Heart right ventricle (tissue), 16 donors: ENCODE measurements at regions not wholly inside any gene's neighbourhood (a gene's known extent, or its start where the extent isn't known, plus 50 kb on each side); places are given as distances from the start of the nearest gene placed in this dataset.

Experiments used
- ATAC-seq, 8 donors: fragments of 200-7000 bp; cut with Tn5 transposase; one replicate each; pipeline ENCODE4 v1.9.1; 2020; ENCODE audit warnings: mild to moderate bottlenecking in 8 of 8, moderate library complexity in 8 of 8, moderate number of reproducible peaks in 1 of 8
- DNase-seq, 2 donors: peaks; one replicate each; pipeline ENCODE4 v3.0.0-alpha.2; 2020
- H3K27ac ChIP-seq, 10 donors: fragments of 200-600 bp; sonication (generic) in 2 of 10; one replicate each; pipeline versions ENCODE4 v1.5.0 to v1.8.0; 2020 to 2022; ENCODE audit warnings: mild to moderate bottlenecking in 3 of 10
- H3K27me3 ChIP-seq, 7 donors: fragments of 200-600 bp; one replicate each; pipeline ENCODE4 v1.8.0; 2021 to 2022; ENCODE audit warnings: mild to moderate bottlenecking in 2 of 7
- H3K36me3 ChIP-seq, 9 donors: fragments of 200-600 bp; sonication (generic) in 1 of 9; one replicate each; pipeline versions ENCODE4 v1.5.0 to v1.8.0; 2020 to 2022; ENCODE audit warnings: mild to moderate bottlenecking in 2 of 9
- H3K4me1 ChIP-seq, 9 donors: fragments of 200-600 bp; sonication (generic) in 1 of 9; one replicate each; pipeline versions ENCODE4 v1.5.0 to v1.8.0; 2020 to 2022; ENCODE audit warnings: mild to moderate bottlenecking in 4 of 9
- H3K4me3 ChIP-seq, 10 donors: fragments of 200-600 bp; sonication (generic) in 2 of 10; one replicate each; pipeline versions ENCODE4 v1.5.0 to v1.8.0; 2020 to 2022; ENCODE audit warnings: mild to moderate bottlenecking in 7 of 10, moderate library complexity in 2 of 10
- H3K9me3 ChIP-seq, 11 donors: fragments of 200-600 bp in 10 of 11; sonication (generic) in 2 of 11; one replicate each; pipeline versions ENCODE4 v1.5.0 to v1.8.0; 2013 to 2022; ENCODE audit warnings: mild to moderate bottlenecking in 2 of 11, control low read depth in 1 of 11, moderate library complexity in 1 of 11
- CTCF ChIP-seq, 9 donors: fragments of 200-600 bp; sonication (generic) in 2 of 9; IDR thresholded peaks; one replicate each; pipeline versions ENCODE4 v1.5.0 to v1.8.0; 2021 to 2022; ENCODE audit warnings: antibody characterized with exemption in 9 of 9, mild to moderate bottlenecking in 5 of 9, moderate library complexity in 1 of 9
- WGBS, 2 donors: extraction: QIAGEN DNeasy Blood & Tissue Kit; methylation state at CpG; one replicate each; pipeline ENCODE4 v1.1.7; 2013; ENCODE audit warnings: inconsistent platforms in 1 of 2; 5-methylcytosine and 5-hydroxymethylcytosine counted together
- intact Hi-C, 10 donors: fragments of 100-400 bp; cut with DNase I; formaldehyde crosslinking; loops; one replicate each; pipeline versions ENCODE4 v1.11.1 to v1.14.2; 2022
- donor health status: Arrhythmogenic right ventricular cardiomyopathy.
- donor health status: ischemic (EF 13 %, LVEDD 7.1; RV severe dilation, severe dysfunction).
- donor health status: healthy with polysubstance abuse.
- donor health status: DM: no; HTN: yes; CAD: no.
- donor health status: DM: no; HTN: no; CAD: no.
- donor health status: ischemic (EF 25% LVEDD 6.9; RV normal size, moderate dysfunction).
- donor health status: ischemic (EF 25% LVEDD 5.7; RV mildly dilated, moderate dysfunction).
- donor health status: healthy.
- donor health status: DM: yes; HTN: yes; CAD: no.
- donor health status: Ischemic cardiomyopathy.
- donor health status: ischemic (EF 35%, LVEDD 5.7; RV mildly dilated, moderate dysfunction).
- donor health status: nonischemic (EF 11% LVEDD 7.7; RV severe dilation, severe dysfunction).
- donor health status: DM: yes; HTN: yes; CAD: no.
- donor health status: PGD.
- donor health status: ischemic (EF 29% LVEDD 5.4; RV normal size, mild dysfunction).
- donor health status: nonischemic (EF 23%, LVEDD 6.1; RV moderate dilation, normal function).

DNA sequence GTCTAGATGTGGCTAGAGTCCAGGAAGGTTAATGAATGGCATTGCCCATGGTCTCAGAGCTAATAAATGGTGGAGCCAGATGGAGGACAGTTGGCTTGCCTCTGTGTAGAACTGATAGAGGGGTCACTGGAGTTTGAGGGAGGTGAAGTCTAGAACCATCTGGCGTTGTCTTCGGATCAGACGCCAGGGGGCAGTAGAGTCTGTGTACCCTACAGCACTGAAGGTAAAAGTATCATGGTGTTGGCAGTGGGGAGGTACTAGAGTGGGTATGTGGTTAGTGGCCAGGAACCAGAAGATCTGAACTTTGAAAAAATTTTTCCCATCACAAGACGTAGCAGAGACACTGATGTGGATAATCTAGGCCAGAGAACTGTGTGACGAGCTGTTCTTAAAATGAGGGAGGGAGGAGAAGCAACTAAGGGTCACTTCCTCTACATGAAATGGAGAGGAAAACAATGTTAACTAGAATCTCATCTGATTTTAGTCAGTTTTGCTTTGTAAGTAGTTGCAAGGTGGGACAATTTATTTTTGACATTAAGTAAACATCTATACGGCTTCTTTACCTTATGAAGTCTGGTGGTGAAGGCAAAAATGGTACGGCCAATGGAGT, 227.9 kb upstream of the PRSS58 start:
- Histone ChIP-seq H3K4me3 (no peak overlapping the region), H3K4me1 (peaks cover 0 to 7% (median 0%) of the 10 kb centered on the region in 9 donors), H3K27ac (no peak overlapping the region), H3K27me3 (peaks cover 0 to 12% (median 0%) of the 10 kb centered on the region in 7 donors), H3K36me3 (no peaks in the 10 kb centered on the region), H3K9me3 (no peaks in the 10 kb centered on the region)
- DNase-seq (no peak), ATAC-seq (no peak)
- WGBS, 2 donors, result 73 to 75% methylated on average over 7 of the region's 7 CpGs
- peak in 6 of 9 donors; percentile 16 to 43 (median 20) for TF ChIP-seq CTCF (IDR thresholded peaks at IDR 0.05)
- intact Hi-C loops, result no loop called here

DNA sequence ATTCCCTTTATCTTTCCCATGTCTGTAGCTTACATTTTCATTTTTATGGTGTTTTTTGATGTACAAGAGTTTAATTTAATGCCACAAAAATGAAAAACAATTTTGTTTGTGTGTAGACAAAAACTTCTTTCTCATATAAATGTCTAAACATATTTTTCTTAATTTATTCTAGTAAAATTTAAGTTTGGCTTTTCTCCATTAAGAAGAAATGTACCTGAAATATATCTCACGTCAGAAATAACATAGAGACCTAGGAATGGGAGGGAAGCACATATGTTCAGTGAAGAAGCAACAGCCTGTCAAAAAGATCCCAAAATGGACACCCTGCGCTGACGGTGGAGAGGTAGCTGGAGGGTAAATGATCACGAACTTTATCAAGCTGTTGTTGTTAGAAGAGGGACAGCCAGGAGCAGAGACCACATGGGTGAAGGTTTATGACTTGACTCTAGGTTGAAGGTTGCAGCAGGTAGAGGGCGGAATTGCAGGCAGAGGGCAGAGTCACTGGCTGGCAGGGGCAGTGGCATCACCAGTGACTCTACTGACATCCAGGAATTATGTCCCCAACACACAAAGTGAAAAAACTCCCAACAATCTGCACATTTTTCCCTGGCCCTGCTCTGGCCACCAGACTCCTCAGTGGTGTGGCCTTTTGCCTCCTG, 225.9 kb upstream of the PRSS58 start:
- DNase-seq, result no peak
- 63 to 64% methylated on average over 5 of the region's 5 CpGs for WGBS, 2 donors
- ATAC-seq, result no peak
- peak in 1 of 9 donors; percentile 0 for TF ChIP-seq CTCF (IDR thresholded peaks at IDR 0.05)
- no peak overlapping the region for H3K27ac ChIP-seq
- H3K9me3 ChIP-seq, result no peaks in the 10 kb centered on the region
- no peaks in the 10 kb centered on the region for H3K36me3 ChIP-seq
- peaks cover 0 to 8% (median 0%) of the 10 kb centered on the region in 7 donors for H3K27me3 ChIP-seq
- H3K4me3 ChIP-seq, result no peak overlapping the region
- H3K4me1 ChIP-seq, result peaks cover 0 to 7% (median 0%) of the 10 kb centered on the region in 9 donors
- intact Hi-C loops, result no loop called here

DNA sequence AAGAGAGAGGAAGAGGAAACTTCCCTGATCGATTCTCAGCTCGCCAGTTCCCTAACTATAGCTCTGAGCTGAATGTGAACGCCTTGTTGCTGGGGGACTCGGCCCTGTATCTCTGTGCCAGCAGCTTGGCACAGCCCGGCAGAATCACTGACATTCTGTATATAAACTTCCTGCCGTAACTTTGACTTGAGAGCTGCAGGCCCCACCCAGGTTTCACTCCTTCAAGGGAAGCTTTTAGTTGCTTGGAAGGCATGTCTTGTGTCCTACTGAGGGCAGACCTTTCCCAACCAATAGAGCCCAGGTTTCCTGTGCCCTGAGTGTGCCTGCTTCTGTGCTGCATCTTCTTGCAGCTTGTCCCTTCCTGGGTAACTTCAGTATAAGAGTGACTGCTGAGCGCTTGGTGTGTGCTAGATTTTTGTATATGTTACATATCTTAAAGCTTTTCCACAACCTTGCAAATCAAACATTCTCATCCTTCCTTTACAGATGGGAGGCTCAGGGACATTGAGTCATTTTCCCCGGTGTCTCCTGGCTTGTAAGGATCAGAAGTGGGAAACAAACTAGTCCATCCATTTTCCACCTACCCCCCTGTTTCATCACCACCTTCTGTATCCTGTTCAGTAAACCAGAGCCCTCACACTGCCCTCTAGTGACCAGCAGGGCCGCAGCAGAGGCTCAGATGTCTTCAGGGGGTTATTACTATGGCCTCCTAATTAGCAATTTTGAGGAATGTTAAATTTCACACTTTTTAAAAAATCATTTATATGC, 225.2 kb upstream of the PRSS58 start:
- Histone ChIP-seq H3K27me3 (peaks cover 0 to 8% (median 0%) of the 10 kb centered on the region in 7 donors), H3K9me3 (no peaks in the 10 kb centered on the region), H3K27ac (no peak overlapping the region), H3K36me3 (no peaks in the 10 kb centered on the region), H3K4me1 (peaks cover 0 to 6% (median 0%) of the 10 kb centered on the region in 9 donors), H3K4me3 (no peak overlapping the region)
- ATAC-seq, result no peak
- DNase-seq, result no peak
- intact Hi-C loops, result no loop called here
- WGBS, 2 donors, result 56 to 61% methylated on average over 9 of the region's 9 CpGs
- TF ChIP-seq CTCF (IDR thresholded peaks at IDR 0.05), result peak in 8 of 9 donors; percentile 28 to 76 (median 57)

DNA sequence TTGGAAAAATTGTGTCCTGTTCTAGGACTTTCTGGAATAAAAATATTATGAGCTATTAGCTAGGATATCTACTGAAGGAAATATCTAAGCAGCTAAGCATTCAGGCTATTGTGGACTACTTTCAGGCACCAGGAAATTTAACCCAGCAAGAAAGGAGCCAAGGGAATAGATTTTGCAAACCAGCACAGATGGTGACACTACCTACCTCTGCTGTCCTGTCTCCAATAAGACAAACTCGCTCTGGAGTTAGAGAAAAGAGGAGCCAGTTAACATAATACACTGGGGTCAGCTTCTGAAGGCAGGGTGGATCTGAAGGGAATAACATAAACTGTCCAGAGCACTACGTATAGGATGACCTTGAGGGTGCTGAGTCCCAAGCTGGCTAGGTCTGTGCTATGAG, 223.7 kb upstream of the PRSS58 start:
- H3K27ac ChIP-seq, result no peak overlapping the region
- ATAC-seq (peak in 2 of 8 donors; percentile 34 to 59), DNase-seq (no peak)
- intact Hi-C loops, result no loop called here
- WGBS, 2 donors, result 17 to 25% methylated on average over 2 of the region's 2 CpGs
- TF ChIP-seq CTCF (IDR thresholded peaks at IDR 0.05), result peak in 2 of 9 donors; percentile 16 to 20
- peaks cover 0 to 18% (median 0%) of the 10 kb centered on the region in 7 donors for H3K27me3 ChIP-seq
- H3K4me3 ChIP-seq, result no peak overlapping the region
- no peaks in the 10 kb centered on the region for H3K36me3 ChIP-seq
- H3K9me3 ChIP-seq, result no peaks in the 10 kb centered on the region
- H3K4me1 ChIP-seq, result peaks cover 0 to 21% (median 0%) of the 10 kb centered on the region in 9 donors
